NCI-H748 (cell line): ENCODE measurements at regions not wholly inside any gene's neighbourhood (a gene's known extent, or its start where the extent isn't known, plus 50 kb on each side); places are given as distances from the start of the nearest gene placed in this dataset.
"Not testable (repeated sequence)": the region's sequence is repeated elsewhere in the genome, so short reads cannot be mapped to it uniquely, and the experiment has no call there.

ENCODE experiments used
- DNase-seq: peaks from one replicate; lab custom pipeline; 2025; ENCODE audit not compliant: unreplicated experiment; lab: John Stamatoyannopoulos, UW

DNA sequence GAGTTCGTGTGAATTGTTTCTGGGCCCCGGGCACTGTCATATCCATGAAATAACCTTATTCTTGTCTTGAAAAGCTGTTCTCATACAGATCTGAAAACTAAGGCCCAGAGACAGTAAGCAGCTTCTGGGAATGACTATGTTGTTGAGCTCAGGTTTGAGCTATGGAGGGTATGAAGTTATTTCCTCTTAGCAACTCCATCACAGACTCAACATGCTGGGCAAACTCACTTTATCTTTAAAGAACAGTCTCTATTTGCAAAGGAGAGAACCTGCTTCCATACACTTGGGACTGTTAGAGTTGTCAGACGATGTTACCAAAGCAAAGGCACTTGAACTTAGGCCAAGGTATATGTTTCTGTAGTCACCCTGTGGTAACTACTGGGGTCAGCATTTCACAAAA is 90.0 kb downstream of the GPR88 start:
- no peak for DNase-seq

DNA sequence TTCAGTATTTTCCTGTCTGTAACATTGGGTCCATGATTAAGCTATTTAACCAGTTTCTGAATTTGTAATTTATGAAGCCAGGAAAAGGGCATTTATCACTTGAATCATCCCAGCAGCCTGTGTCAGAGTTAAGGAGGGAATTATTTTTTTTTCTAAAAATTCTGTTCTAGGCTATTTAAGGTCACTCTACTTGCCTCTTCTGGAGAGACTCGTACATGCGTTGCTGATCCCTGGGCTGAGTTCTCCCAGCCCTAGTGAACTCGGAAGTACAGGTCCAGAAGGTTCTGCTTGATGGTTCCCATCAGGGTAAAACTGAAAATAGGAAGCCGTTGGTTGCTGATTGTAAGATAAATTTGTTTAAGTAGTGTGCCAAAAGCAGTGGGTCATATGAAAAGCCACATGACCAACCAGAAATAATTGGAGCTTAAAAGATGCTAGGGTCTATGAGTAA is 90.7 kb downstream of the GPR88 start:
- no peak for DNase-seq

DNA sequence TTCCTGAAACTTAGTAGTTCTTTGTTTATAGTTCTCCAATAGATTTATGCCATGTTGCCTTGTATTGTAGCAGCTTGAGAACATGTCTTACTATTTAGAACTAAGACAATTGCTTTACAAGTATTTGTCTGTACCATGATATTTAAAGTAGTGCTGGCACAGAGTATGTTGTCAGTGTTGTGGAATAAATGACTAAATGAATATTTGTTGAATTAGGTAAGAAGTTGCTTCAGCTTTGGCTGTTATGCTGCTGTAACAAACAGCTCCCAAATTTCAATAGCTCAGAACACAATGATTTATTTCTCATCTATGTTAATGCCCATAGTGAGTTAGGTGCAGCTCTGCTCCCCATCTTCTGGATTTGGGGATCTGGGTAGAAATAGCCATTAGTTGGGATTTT is 90.2 kb upstream of the VCAM1 start:
- no peak for DNase-seq

DNA sequence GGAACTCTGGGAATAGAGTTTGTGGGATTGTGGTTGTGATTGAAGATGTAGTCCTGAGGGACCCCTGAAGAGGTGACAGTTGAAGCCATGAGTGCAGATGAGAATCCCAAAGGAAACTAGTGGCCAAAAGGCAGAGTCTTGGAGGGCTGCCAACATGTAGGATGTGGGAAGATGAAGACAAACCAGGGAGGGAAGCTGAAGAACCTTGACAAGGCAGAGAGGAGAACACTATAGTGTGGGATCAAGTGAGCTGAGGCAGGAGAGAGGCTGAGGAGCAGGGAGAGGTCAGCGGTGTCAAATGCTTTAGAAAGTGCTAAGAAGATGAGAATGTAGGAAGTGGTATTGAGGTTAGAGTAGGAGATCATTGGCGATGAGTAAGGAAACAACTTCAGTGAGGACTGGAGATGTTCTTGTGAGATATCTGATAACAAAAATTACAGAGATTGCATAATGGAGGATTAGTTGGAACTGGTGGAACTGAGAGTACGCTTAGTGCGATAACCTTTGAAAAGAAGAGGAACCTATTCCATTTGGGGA is 88.5 kb upstream of the VCAM1 start:
- no peak for DNase-seq

GRCh38 chr1:100642826-100643225 is 76.7 kb upstream of the VCAM1 start:
- DNase-seq, result no peak

GRCh38 chr1:100643471-100644196 is 75.9 kb upstream of the VCAM1 start:
- no peak for DNase-seq

DNA sequence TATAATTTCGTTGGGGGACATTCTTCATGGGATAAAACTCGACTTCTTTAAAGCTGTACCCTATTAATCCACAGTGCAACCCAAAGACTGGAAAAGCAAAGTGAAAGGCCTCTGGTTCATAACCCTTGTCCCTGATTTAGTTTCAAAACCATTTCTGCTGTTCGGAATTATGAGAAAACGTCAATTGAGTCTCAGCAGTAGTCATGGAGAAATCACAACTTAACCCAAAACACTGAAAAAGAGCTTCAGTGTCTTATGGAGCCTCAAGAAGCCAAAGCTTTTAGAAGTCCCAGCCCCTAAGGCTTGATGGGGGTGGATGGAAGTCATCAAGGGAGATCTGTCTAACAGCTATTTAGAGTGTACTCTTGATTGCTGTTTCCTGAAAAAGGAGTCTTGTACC is 73.5 kb upstream of the VCAM1 start:
- no peak for DNase-seq

DNA sequence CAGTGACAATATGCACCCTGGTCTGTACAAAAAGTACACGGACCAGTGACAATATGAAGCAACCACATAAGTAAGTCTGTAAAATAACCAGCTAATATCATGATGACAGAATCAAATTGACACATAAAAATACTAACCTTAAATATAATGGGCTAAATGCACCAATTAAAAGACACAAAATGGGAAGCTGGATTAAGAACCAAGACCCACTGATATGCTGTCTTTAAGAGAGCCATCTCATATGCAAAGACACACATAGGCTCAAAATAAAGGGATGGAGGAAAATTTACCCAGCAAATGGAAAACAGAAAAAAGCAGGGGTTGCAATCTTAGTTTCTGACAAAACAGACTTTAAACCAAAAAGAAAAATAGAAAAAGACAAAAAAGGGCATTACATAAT is 70.4 kb upstream of the VCAM1 start:
- DNase-seq, result no peak

GRCh38 chr1:100657876-100658715 is 61.4 kb upstream of the VCAM1 start:
- no peak for DNase-seq

DNA sequence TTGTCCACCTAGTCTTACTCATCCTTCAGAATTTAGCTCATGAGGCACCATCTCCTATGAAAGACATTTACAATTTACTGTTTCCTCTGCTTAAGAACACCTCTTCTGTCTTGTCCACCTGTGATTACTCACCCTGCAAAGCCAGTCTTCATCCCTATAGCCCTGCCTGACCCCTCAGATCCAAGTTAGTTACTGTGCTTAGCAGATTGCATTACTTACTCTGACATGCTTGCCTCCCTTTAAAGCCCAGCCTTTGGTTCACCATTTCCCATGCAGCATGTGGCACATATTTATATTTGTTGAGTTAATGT is 60.9 kb upstream of the VCAM1 start:
- DNase-seq, result no peak

- no peak for DNase-seq
These were observed 58.4 kb upstream of the VCAM1 start for GRCh38 chr1:100661176-100661575.

DNA sequence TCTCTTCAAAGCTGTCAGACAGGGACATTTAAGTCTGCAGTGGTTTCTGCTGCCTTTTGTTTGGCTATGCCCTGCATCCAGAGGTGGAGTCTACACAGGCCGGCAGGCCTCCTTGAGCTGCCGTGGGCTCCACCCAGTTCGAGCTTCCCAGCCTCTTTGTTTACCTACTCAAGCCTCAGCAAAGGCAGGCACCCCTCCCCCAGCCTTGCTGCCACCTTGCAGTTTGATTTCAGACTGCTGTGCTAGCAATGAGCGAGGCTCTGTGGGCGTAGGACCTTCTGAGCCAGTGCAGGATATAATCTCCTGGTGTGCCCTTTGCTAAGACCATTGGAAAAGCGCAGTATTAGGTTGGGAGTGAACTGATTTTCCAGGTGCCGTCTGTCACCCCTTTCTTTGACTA is 51.0 kb upstream of the VCAM1 start:
- not testable (repeated sequence) for DNase-seq
